GM10266 (cell line): ENCODE measurements at regions not wholly inside any gene's neighbourhood (a gene's known extent, or its start where the extent isn't known, plus 50 kb on each side); places are given as distances from the start of the nearest gene placed in this dataset.

Experiments
- DNase-seq: peaks from one replicate; pipeline ENCODE4 v3.0.0; 2012; ENCODE audit errors: extremely low spot score
- TF ChIP-seq, protein P1 (sequence below): IDR thresholded peaks from 2 replicates; pipeline ENCODE4 v1.5.1; 2012; ENCODE audit warnings: mild to moderate bottlenecking, low read depth; ENCODE audit not compliant: control insufficient read depth, insufficient read depth; ENCODE audit errors: missing control alignments

DNA sequence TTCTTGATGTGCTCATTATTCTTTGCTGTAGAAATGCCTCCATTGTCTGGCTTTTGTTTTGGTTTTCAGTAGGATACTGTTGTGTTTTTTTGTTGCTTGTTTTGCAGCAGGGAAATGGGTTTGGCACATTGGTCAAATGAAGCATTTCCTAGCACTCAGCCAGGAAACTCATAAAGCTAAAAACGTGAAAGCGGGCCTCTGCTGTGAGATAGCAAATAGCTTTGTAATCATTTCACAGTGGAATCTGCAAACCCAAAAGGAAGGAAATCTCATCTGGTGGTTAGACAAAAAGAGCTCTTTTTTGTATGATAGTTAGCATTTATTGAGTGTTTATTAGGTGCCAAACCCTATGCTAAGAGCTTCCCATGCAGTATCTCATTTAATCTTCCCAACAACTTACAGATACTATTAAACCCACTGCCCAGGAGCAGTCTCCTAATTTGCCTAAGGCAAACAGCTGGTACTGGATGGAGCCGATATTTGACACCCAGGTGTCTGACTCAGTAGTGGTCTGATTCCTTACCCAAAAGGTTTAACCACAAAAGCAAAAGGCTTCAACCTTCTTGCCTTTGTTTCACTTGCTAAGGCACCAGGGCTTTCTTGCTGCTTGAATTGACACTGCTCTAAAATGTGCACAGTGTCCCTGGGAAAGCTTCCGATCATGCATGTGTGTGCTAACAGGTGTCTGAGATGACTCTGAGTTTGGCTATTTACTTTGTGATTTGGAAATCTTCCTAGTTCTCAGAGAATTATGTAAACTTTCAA is 527.9 kb upstream of the MDFIC2 start:
- TF ChIP-seq, protein P1, sequence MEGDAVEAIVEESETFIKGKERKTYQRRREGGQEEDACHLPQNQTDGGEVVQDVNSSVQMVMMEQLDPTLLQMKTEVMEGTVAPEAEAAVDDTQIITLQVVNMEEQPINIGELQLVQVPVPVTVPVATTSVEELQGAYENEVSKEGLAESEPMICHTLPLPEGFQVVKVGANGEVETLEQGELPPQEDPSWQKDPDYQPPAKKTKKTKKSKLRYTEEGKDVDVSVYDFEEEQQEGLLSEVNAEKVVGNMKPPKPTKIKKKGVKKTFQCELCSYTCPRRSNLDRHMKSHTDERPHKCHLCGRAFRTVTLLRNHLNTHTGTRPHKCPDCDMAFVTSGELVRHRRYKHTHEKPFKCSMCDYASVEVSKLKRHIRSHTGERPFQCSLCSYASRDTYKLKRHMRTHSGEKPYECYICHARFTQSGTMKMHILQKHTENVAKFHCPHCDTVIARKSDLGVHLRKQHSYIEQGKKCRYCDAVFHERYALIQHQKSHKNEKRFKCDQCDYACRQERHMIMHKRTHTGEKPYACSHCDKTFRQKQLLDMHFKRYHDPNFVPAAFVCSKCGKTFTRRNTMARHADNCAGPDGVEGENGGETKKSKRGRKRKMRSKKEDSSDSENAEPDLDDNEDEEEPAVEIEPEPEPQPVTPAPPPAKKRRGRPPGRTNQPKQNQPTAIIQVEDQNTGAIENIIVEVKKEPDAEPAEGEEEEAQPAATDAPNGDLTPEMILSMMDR: no peak
- DNase-seq: no peak

DNA sequence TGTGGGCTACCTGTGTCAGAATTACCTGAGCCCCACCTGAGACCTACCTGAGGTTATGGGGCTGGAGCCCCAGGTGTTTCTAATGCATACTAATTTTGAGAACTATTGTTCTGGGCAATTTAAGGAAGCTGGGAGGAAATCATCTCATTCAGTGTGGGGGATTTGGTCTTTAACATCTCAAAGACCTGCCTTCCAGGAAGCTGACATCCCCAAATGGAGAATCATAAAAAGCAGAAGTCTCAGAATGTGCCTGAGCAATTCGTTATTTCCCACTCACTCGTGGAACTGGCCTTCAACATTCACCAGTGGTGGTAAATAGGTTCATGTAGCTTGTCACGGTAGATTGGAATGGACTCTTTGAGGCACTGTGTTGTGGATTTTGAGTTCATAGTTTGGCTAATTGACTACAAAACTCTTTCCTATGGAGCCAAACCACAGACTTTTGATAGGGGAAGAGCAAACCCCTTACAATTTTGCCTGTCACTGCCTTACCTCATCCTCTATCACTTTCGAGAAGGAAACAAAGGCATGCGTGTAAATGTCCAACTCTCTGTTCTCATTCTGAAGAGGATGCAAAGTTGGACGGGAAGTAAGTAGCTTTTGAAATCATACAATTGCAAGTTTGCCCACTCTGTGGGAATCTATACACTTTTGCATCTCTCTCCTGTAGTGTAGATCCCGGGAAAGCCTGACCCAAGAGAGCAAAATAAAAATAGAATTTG is 521.0 kb upstream of the MDFIC2 start:
- no peak for DNase-seq
- TF ChIP-seq, protein P1: no peak

DNA sequence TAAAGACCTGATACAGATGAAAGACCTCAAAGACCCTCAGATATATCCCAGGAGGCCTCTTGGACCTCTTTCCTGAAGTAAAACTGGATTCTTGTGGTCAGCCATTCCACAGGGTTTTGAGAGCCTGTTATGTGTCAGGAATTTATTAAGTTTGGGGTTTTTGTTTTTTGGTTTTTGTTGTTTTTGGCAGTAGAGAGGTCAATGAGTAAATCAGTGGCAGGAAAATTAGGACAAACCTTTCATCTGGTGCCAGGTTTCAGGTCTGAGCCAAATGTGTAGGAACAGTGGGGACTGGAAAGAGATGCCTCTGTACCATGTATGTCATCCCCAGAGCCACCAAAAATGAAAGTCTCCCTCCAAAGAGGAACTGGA is 520.4 kb upstream of the MDFIC2 start:
- no peak for DNase-seq
- TF ChIP-seq, protein P1: no peak

DNA sequence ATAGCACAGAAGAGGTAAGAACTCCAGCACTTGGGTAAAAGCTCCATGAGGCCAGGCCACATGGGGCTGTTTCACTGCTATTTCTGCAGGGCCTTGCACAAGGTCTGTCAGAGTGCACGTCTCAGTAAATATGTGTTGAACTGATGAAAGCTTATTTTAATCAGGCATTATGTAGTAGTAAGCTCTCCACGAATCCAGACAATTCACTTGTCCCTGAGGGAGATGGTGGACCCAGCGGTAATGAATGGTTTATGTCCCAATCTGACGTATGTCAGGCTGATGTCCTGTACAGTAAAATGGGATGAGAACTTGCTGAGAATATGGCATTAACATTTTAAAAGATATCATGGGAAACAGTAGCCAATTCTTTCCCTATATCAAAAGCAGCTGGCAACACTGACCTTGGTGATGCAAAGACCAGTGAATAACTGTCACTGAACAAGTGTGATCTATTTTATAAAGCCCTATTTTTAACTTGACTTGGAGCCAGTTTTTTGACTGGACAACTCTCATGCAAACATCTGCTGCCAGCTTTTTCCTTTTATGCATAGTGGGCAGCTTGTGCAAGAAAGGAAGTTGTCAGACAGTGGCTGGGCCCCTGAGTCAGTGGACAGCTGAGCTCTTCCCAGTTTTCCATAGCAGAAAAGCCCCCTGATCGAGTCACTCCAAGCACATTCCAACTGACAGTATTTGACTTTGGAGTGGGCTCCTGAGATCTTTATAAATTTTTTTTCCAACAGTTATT is 519.8 kb upstream of the MDFIC2 start:
- DNase-seq: no peak
- TF ChIP-seq, protein P1: no peak

DNA sequence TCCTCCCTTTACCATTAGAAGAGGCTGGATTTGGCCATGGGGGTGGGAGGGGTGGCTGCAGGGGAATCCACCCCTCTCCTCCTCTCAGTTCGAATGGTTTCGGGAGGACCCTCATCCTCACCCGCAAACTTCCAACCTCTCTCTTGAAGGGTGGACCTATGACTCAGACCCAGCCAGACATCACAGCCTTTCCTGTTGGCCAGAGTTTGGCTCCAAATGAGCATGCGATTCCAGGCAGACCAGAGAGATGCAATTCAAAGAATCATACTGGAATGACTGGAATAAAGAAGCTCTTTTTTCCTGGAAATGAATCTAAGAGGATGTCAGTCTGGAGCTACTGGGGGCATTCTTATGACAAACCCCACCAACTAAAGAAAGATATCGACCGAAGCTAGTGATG is 516.7 kb upstream of the MDFIC2 start:
- no peak for DNase-seq
- TF ChIP-seq, protein P1: no peak

DNA sequence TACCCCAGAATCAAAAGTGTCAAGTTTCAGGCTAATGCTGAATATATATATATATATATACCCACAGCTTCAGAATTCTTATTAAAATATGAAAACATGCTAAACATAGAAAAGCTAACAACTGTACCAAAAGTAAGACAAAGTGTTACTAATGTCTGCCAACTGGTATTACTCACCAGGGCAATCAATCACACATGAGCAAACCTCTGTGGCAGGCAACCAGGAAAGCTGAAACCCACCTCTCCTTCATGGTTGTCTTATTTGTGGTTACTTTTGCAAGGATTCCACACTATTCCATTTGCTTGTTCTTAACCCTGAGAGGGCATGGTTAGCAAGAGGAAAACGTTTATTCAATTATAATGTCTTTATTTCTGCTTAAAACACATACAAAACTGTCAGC is 512.3 kb upstream of the MDFIC2 start:
- TF ChIP-seq, protein P1: no peak
- DNase-seq: no peak
